ENCODE measurements at regions not wholly inside any gene's neighbourhood (a gene's known extent, or its start where the extent isn't known, plus 50 kb on each side); places are given as distances from the start of the nearest gene placed in this dataset.
"Not testable (repeated sequence)": the region's sequence is repeated elsewhere in the genome, so short reads cannot be mapped to it uniquely, and the experiment has no call there.

GRCh38 chr15:30824518-30825195 lies 79.1 kb upstream of the FAN1 start:
- Histone ChIP-seq H3K27me3 (no peaks in the 10 kb centered on the region), H3K27ac (no peak overlapping the region), H3K9me3 (no peaks in the 10 kb centered on the region), H3K4me3 (no peak overlapping the region), H3K4me1 (no peaks in the 10 kb centered on the region), H3K36me3 (no peaks in the 10 kb centered on the region)
- no peak for DNase-seq (ENCODE audit: low spot score in 2 of 2)
- whole genome bisulfite sequencing = 65% methylated on average over 14 of the region's 14 CpGs
- TF ChIP-seq CTCF (IDR thresholded peaks at IDR 0.05) = no peak
- no peak for TF ChIP-seq EP300 (IDR thresholded peaks at IDR 0.05)
- no peak for TF ChIP-seq POLR2AphosphoS5 (IDR thresholded peaks at IDR 0.05)

- Histone ChIP-seq H3K36me3 (no peaks in the 10 kb centered on the region), H3K4me1 (no peaks in the 10 kb centered on the region), H3K4me3 (no peak overlapping the region), H3K27ac (no peak overlapping the region), H3K9me3 (no peaks in the 10 kb centered on the region), H3K27me3 (no peaks in the 10 kb centered on the region)
- no peak for TF ChIP-seq EP300 (IDR thresholded peaks at IDR 0.05)
- no peak for TF ChIP-seq CTCF (IDR thresholded peaks at IDR 0.05)
- no peak for TF ChIP-seq POLR2A (IDR thresholded peaks at IDR 0.05)
- TF ChIP-seq POLR2AphosphoS5 (IDR thresholded peaks at IDR 0.05) = no peak
- no peak for DNase-seq (ENCODE audit: low spot score in 2 of 2)
- WGBS = 87% methylated on average over 10 of the region's 10 CpGs
Observed at GRCh38 chr15:30827625-30828303, 76.0 kb upstream of the FAN1 start.

GRCh38 chr15:30828304-30828639 lies 75.4 kb upstream of the FAN1 start:
- not testable (repeated sequence) for H3K27ac ChIP-seq; H3K4me1 ChIP-seq; H3K36me3 ChIP-seq; H3K27me3 ChIP-seq; H3K4me3 ChIP-seq; H3K9me3 ChIP-seq; DNase-seq (ENCODE audit: low spot score in 2 of 2)
- 21% methylated on average over 7 of the region's 8 CpGs for WGBS

GRCh38 chr15:30830961-30831360 lies 72.8 kb upstream of the FAN1 start:
- WGBS = 91% methylated on average over 4 of the region's 4 CpGs
- DNase-seq (ENCODE audit: low spot score in 2 of 2) = no peak
- H3K36me3 ChIP-seq = no peaks in the 10 kb centered on the region
- no peaks in the 10 kb centered on the region for H3K9me3 ChIP-seq
- H3K4me1 ChIP-seq = no peaks in the 10 kb centered on the region
- H3K27me3 ChIP-seq = no peaks in the 10 kb centered on the region
- no peak for TF ChIP-seq POLR2AphosphoS5 (IDR thresholded peaks at IDR 0.05)
- TF ChIP-seq EP300 (IDR thresholded peaks at IDR 0.05) = no peak
- TF ChIP-seq CTCF (IDR thresholded peaks at IDR 0.05) = no peak
- TF ChIP-seq POLR2A (IDR thresholded peaks at IDR 0.05) = no peak
- H3K27ac ChIP-seq = no peak overlapping the region
- no peak overlapping the region for H3K4me3 ChIP-seq

GRCh38 chr15:30833379-30833778 lies 70.3 kb upstream of the FAN1 start:
- H3K27ac ChIP-seq; H3K9me3 ChIP-seq; H3K36me3 ChIP-seq; H3K27me3 ChIP-seq; H3K4me3 ChIP-seq; H3K4me1 ChIP-seq; DNase-seq (ENCODE audit: low spot score in 2 of 2): not testable (repeated sequence)
- 51% methylated on average over 6 of the region's 7 CpGs for WGBS

GRCh38 chr15:30841639-30842038 lies 62.1 kb upstream of the FAN1 start:
- H3K36me3 ChIP-seq, H3K27ac ChIP-seq: not testable (repeated sequence)
- WGBS = 94% methylated on average over 2 of the region's 2 CpGs

GRCh38 chr15:30842798-30843472 lies 60.8 kb upstream of the FAN1 start:
- H3K4me3 ChIP-seq; H3K27me3 ChIP-seq; H3K36me3 ChIP-seq; H3K9me3 ChIP-seq; H3K27ac ChIP-seq; DNase-seq (ENCODE audit: low spot score in 2 of 2); H3K4me1 ChIP-seq: not testable (repeated sequence)
- WGBS = 54% methylated on average over 4 of the region's 5 CpGs

More at GRCh38 chr15:30841639-30842038, 62.1 kb upstream of the FAN1 start:
- not testable (repeated sequence) for H3K4me1 ChIP-seq; H3K4me3 ChIP-seq; H3K9me3 ChIP-seq; H3K27me3 ChIP-seq; DNase-seq (ENCODE audit: low spot score in 2 of 2)

GRCh38 chr15:30845536-30845935 lies 58.2 kb upstream of the FAN1 start:
- 86% methylated on average over 1 of the region's 1 CpG for WGBS
- not testable (repeated sequence) for DNase-seq (ENCODE audit: low spot score in 2 of 2); H3K4me1 ChIP-seq; H3K9me3 ChIP-seq; H3K36me3 ChIP-seq; H3K27ac ChIP-seq; H3K27me3 ChIP-seq; H3K4me3 ChIP-seq
